HK-2 (cell line): ENCODE measurements at regions not wholly inside any gene's neighbourhood (a gene's known extent, or its start where the extent isn't known, plus 50 kb on each side); places are given as distances from the start of the nearest gene placed in this dataset.

ENCODE experiments used
- DNase-seq: peaks from one replicate; pipeline ENCODE4 v3.0.0-alpha.2; 2018; ENCODE audit not compliant: unreplicated experiment

GRCh38 chr9:28319981-28320380, 746.7 kb upstream of the C9orf72 start:
- no peak for DNase-seq

- DNase-seq: no peak
Observed at GRCh38 chr9:28320616-28321015, 747.3 kb upstream of the C9orf72 start.

- DNase-seq: no peak
Observed at GRCh38 chr9:28329323-28329722, 756.0 kb upstream of the C9orf72 start.

- DNase-seq: no peak
Observed at GRCh38 chr9:28332648-28333047, 759.4 kb upstream of the C9orf72 start.

- no peak for DNase-seq
Observed at GRCh38 chr9:28341913-28342312, 768.6 kb upstream of the C9orf72 start.

GRCh38 chr9:28342815-28343338, 769.6 kb upstream of the C9orf72 start:
- DNase-seq: no peak

- DNase-seq: no peak
Observed at GRCh38 chr9:28363151-28363562, 789.9 kb upstream of the C9orf72 start.

- DNase-seq: no peak
Observed at GRCh38 chr9:28365020-28365640, 791.8 kb upstream of the C9orf72 start.

- DNase-seq: no peak
Observed at GRCh38 chr9:28365728-28366127, 792.4 kb upstream of the C9orf72 start.

GRCh38 chr9:28378231-28378630, 805.0 kb upstream of the C9orf72 start:
- DNase-seq: no peak

GRCh38 chr9:28379082-28379481, 805.8 kb upstream of the C9orf72 start:
- no peak for DNase-seq

- DNase-seq: no peak
Observed at GRCh38 chr9:28389411-28389810, 816.1 kb upstream of the C9orf72 start.

GRCh38 chr9:28394774-28395173, 821.5 kb upstream of the C9orf72 start:
- DNase-seq: no peak

- DNase-seq: no peak
Observed at GRCh38 chr9:28396058-28396457, 822.8 kb upstream of the C9orf72 start.

- DNase-seq: no peak
Observed at GRCh38 chr9:28407351-28407750, 834.1 kb upstream of the C9orf72 start.

GRCh38 chr9:28409919-28410318, 836.6 kb upstream of the C9orf72 start:
- DNase-seq: no peak

- DNase-seq: no peak
Observed at GRCh38 chr9:28410411-28410810, 837.1 kb upstream of the C9orf72 start.

- DNase-seq: no peak
Observed at GRCh38 chr9:28413471-28413870, 840.2 kb upstream of the C9orf72 start.

- no peak for DNase-seq
Observed at GRCh38 chr9:28423255-28423654, 850.0 kb upstream of the C9orf72 start.

GRCh38 chr9:28435456-28435855, 862.2 kb upstream of the C9orf72 start:
- DNase-seq: no peak

GRCh38 chr9:28439688-28440087, 866.4 kb upstream of the C9orf72 start:
- no peak for DNase-seq

GRCh38 chr9:28443461-28443860, 870.2 kb upstream of the C9orf72 start:
- DNase-seq: no peak

- no peak for DNase-seq
Observed at GRCh38 chr9:28444637-28445036, 871.4 kb upstream of the C9orf72 start.

- no peak for DNase-seq
Observed at GRCh38 chr9:28445211-28445610, 871.9 kb upstream of the C9orf72 start.
